Cerebellar cortex (tissue), 1 donor: ENCODE measurements at regions not wholly inside any gene's neighbourhood (a gene's known extent, or its start where the extent isn't known, plus 50 kb on each side); places are given as distances from the start of the nearest gene placed in this dataset.

ENCODE experiments used
- DNase-seq: peaks from one replicate; pipeline ENCODE4 v3.0.0-alpha.2; 2015; ENCODE audit warnings: low spot score

DNA sequence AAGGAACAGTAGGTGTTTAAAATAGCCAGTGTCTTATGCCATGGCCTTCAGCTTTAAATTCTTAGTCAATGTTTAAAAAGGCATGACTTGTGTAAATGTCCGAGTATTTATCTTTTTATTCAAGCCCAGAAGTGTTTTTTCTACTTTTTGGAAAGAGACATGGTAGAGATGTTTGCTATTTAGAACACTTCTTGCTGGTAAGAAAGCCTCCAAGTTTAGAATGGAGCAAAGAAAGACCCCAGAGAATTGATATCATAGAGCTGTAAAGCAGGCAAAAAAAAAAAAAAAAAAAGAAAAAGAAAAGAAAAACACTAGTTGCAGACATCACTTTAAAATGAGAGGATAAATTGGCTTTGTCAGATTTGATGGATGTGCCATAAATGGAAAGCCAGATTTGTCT, 375.1 kb downstream of the TMEM167A start:
- no peak for DNase-seq

DNA sequence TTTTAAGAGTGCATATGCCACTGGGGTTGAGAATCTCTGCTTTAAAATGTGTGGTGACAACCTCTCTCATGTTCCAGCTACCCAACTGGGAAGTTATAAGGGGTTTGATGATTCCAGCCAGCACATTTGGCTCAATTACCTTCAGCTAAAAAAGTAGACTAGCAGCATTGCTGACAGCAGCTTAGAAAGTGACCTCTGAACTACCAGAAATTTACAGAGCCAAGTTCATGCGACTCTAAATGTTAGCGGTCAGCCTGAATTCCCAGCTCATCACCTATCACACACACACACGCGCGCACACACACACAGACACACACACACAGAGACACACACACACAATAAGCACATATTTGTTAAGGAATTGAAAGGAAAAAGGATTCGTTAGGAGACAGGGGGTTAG, 377.5 kb downstream of the TMEM167A start:
- no peak for DNase-seq

GRCh38 chr5:82698026-82698425, 379.2 kb downstream of the TMEM167A start:
- no peak for DNase-seq

GRCh38 chr5:82694711-82695285, 382.4 kb downstream of the TMEM167A start:
- no peak for DNase-seq

- DNase-seq: no peak
Observed at GRCh38 chr5:82692826-82693225, 384.4 kb downstream of the TMEM167A start.

- DNase-seq: no peak
Observed at GRCh38 chr5:82684659-82685058, 392.5 kb downstream of the TMEM167A start.

GRCh38 chr5:82684165-82684564, 393.0 kb downstream of the TMEM167A start:
- DNase-seq: no peak

DNA sequence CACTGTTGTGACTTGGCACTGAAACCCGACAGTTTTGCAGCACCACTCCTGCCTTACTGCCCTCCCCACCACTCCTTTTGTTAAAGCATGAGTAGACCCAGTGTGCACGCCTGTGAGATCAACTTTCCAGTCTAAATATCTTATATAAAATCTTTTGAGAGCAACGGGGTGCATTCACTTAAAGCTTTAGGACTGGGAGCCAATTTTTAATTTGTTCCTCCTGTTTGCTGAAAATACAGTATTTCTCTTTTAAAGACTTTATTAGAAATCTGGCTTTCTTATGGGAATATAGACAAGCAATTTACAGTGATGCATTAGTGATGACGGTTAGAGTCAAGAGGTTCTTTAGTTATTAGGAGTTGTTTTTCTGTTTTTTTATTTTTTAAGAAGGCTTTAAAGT, 397.5 kb downstream of the TMEM167A start:
- DNase-seq: no peak

- no peak for DNase-seq
Observed at GRCh38 chr5:82676661-82677060, 398.5 kb upstream of the RPS23 start.

GRCh38 chr5:82674671-82675070, 396.5 kb upstream of the RPS23 start:
- DNase-seq: no peak

DNA sequence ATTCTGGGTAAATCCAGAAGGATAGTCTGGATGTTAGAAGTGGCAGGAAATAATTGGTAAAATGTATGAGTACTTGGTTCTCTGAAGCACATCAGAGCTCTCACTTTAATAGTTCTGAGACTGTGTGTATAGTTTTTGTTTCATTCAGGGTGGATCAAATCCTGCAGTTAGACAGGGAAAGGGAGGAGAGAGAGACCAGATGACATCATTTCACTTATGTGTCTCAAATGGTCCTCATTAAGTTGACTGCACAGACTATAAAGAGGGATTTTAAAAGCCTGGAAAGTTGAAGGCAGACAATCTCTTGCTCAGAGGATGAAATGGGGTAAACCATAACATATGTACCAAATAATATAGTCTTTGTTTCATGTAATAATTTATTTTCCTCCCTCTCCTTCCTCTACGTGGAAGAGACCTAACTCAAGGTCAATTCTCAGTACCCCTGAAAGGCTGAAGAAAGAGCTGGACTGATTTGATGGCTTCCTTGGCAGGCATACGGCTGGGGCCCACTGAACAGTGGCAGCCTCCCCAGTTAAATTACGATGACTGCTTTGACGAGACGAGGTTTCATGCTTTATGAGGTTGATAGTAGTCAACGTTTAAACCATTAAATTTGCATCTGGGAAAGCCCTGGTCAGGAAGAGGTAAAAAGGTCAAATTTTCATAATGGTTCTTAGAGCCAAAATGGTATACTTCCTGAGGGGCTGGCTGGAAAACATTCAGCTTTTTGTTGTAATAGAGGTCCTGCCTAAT, 395.1 kb upstream of the RPS23 start:
- DNase-seq: no peak

GRCh38 chr5:82670692-82671091, 392.5 kb upstream of the RPS23 start:
- DNase-seq: no peak

GRCh38 chr5:82669720-82670119, 391.6 kb upstream of the RPS23 start:
- DNase-seq: no peak

GRCh38 chr5:82666312-82666711, 388.2 kb upstream of the RPS23 start:
- DNase-seq: no peak

DNA sequence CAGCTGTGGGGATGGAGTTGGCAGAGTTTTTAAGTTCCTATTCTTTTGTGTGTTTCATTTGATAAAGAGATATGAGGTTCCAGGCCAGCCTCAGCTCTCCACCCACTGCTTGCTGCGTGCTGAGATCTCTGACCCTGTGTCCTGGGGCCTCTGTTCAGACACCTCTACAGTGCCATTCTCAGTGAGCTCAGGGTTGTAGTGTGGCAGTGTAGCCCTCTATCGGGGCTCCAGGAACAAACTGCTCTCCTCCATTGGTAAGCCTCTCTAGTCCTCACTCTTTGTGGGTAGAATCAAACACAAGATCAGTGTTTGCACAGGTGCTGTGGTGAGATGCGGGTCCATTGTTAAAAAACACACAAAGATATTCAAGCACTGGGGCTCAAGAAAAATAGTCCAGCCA, 386.6 kb upstream of the RPS23 start:
- no peak for DNase-seq

- DNase-seq: no peak
Observed at GRCh38 chr5:82663225-82663624, 385.1 kb upstream of the RPS23 start.

- DNase-seq: no peak
Observed at GRCh38 chr5:82662340-82662739, 384.2 kb upstream of the RPS23 start.

GRCh38 chr5:82661933-82662332, 383.8 kb upstream of the RPS23 start:
- no peak for DNase-seq

DNA sequence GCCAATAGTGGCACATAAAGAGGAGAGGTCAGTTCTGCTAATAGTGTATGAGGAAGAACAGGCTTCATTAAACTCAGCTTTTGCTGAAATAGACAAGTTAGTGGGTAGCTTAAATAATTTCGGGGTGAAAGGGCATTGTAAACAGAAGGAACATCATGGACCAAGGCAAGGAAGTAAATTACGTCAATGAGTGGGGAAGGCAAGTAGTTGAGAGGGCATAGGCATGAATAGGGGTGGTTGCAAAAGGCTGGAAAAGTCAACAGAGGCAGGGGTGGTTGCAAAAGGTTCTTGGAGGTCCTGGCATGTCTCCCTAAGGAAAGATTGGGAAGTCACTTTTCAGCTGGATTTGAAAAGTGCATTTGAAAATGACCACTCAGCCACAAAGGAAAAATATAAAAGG, 383.3 kb upstream of the RPS23 start:
- no peak for DNase-seq

- DNase-seq: no peak
Observed at GRCh38 chr5:82659115-82659514, 381.0 kb upstream of the RPS23 start.

DNA sequence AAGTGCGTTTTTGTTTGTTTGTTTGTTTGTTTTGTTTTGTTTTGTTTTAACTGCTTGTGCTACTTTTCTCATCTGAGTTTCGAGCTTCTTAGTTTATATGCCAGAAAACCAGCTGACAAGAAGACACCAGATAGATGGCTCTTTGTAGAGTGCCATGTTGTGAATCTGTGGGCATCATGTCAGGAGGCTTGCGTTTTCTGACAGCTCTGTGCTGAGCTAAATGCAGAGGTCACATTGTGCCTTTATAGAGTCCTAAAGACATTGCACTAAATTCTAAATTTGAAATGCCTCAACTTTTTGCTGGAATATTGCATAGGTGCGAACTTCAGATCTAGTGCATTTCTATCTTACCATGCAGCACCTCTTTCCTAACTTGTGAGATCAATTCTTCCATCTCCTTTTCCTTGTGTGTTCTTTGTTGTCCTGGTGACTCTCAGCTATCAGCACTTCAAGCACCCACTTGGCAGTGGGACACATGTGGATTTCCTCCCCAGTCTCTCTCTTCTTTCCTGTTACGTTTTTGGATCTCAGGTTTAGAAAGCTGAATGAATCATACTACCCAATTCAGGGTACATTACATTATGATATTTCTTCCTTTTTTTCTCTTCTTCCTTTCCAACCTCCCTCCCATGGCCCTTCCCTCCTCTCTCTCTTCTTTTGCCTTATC, 379.0 kb upstream of the RPS23 start:
- no peak for DNase-seq

DNA sequence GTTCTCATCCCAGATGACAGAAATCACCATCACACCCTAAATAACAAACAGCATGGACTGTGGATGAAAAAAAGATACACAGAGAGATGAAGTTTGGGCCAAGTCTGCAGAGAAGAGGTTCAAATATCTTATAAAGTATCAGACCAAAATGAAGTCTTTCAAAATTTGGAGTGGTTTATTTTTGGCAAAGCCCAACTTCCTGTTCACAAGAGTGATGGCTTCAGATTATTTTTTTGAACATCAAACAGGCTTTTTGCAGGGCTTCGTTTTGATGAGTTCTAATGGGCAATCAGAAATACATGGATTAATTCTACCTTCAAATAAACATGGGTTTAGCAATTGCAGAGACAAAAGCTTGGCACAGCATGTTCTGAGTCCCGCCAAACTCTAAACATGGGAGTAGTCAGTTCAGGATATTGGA, 378.2 kb upstream of the RPS23 start:
- no peak for DNase-seq

DNA sequence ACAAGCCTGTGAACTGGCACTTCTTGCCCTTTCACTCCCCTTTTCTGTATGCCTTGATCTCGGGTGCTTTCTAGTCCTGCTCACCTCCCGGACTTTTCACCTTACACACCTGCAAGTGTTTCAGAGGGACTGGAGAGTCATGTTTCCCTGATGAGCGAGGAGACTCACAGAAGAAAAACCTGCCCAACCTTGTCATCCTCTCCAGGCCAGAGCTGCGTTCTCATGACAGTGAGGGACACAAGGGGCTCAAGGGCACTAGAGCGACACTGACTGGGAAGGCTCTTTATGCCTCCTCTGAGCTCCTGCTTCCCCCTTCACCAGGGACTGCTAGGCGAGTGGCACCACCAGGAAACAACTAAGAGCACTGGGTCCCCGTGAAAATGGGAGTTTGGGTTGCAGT, 376.9 kb upstream of the RPS23 start:
- DNase-seq: no peak

DNA sequence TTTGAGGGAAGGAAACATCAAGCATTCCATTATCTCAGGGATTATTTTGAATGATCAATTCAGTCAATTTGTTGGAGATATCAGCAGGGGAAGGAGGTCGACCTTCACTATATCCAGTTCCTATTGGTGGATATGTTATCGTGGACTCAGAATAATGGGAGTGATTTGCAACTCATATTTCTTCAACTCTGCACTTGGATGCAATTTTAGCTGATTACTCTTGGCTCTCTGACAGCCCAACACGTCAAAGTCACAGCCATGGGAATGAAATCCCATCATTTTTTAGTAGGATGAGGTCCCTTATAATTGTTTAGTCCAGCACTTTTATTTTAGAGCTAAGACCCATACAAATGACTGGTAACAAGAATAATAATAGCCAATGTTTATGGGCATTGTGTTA, 371.8 kb upstream of the RPS23 start:
- no peak for DNase-seq
